ENCODE measurements at regions not wholly inside any gene's neighbourhood (a gene's known extent, or its start where the extent isn't known, plus 50 kb on each side); places are given as distances from the start of the nearest gene placed in this dataset.

GRCh38 chr12:102573237-102573636 lies 92.9 kb upstream of the IGF1 start:
- Histone ChIP-seq H3K27ac (no peak overlapping the region), H3K4me3 (ENCODE audit: low read depth, low read length) (no peak overlapping the region), H3K36me3 (replicated peaks) (no peaks in the 10 kb centered on the region), H3K27me3 (replicated peaks) (no peaks in the 10 kb centered on the region)
- no peak for DNase-seq
- no peak for TF ChIP-seq CTCF (IDR thresholded peaks at IDR 0.05; ENCODE audit: low read depth, low read length, missing control alignments)
- in situ Hi-C loops (cut with HindIII; ENCODE audit: low pct_ligation_motif_present, low sequenced_read_pairs), result no loop called here

- H3K27ac ChIP-seq, result no peak overlapping the region
- H3K27me3 ChIP-seq (replicated peaks), result no peaks in the 10 kb centered on the region
- no peak for TF ChIP-seq CTCF (IDR thresholded peaks at IDR 0.05; ENCODE audit: low read depth, low read length, missing control alignments)
- in situ Hi-C loops (cut with HindIII; ENCODE audit: low pct_ligation_motif_present, low sequenced_read_pairs), result no loop called here
- no peak for DNase-seq
- no peaks in the 10 kb centered on the region for H3K36me3 ChIP-seq (replicated peaks)
- no peak overlapping the region for H3K4me3 ChIP-seq (ENCODE audit: low read depth, low read length)
These were observed 91.5 kb upstream of the IGF1 start for GRCh38 chr12:102571889-102572288.

GRCh38 chr12:102570256-102570655 lies 89.9 kb upstream of the IGF1 start:
- Histone ChIP-seq H3K27ac (no peak overlapping the region), H3K27me3 (replicated peaks) (no peaks in the 10 kb centered on the region), H3K4me3 (ENCODE audit: low read depth, low read length) (no peak overlapping the region), H3K36me3 (replicated peaks) (no peaks in the 10 kb centered on the region)
- DNase-seq, result no peak
- in situ Hi-C loops (cut with HindIII; ENCODE audit: low pct_ligation_motif_present, low sequenced_read_pairs), result no loop called here
- TF ChIP-seq CTCF (IDR thresholded peaks at IDR 0.05; ENCODE audit: low read depth, low read length, missing control alignments), result no peak

GRCh38 chr12:102569803-102570202 lies 89.4 kb upstream of the IGF1 start:
- Histone ChIP-seq H3K27me3 (replicated peaks) (no peaks in the 10 kb centered on the region), H3K36me3 (replicated peaks) (no peaks in the 10 kb centered on the region), H3K4me3 (ENCODE audit: low read depth, low read length) (no peak overlapping the region), H3K27ac (no peak overlapping the region)
- DNase-seq, result no peak
- in situ Hi-C loops (cut with HindIII; ENCODE audit: low pct_ligation_motif_present, low sequenced_read_pairs), result no loop called here
- TF ChIP-seq CTCF (IDR thresholded peaks at IDR 0.05; ENCODE audit: low read depth, low read length, missing control alignments), result no peak

GRCh38 chr12:102568276-102568675 lies 87.9 kb upstream of the IGF1 start:
- no peak overlapping the region for H3K27ac ChIP-seq
- TF ChIP-seq CTCF (IDR thresholded peaks at IDR 0.05; ENCODE audit: low read depth, low read length, missing control alignments), result no peak

More at GRCh38 chr12:102568276-102568675, 87.9 kb upstream of the IGF1 start:
- in situ Hi-C loops (cut with HindIII; ENCODE audit: low pct_ligation_motif_present, low sequenced_read_pairs), result no loop called here
- Histone ChIP-seq H3K4me3 (ENCODE audit: low read depth, low read length) (no peak overlapping the region), H3K27me3 (replicated peaks) (no peaks in the 10 kb centered on the region), H3K36me3 (replicated peaks) (no peaks in the 10 kb centered on the region)
- DNase-seq, result no peak

Data from brain microvascular endothelial cell (primary cell).